Activated naive CD4-positive, alpha-beta T cell treated with anti-CD3 and anti-CD28 coated beads, Interleukin-2, amount 10 ng/mL, durations not matched to agents 7 days and 5 days (primary cell): ENCODE measurements at regions not wholly inside any gene's neighbourhood (a gene's known extent, or its start where the extent isn't known, plus 50 kb on each side); places are given as distances from the start of the nearest gene placed in this dataset.
"Not testable (repeated sequence)": the region's sequence is repeated elsewhere in the genome, so short reads cannot be mapped to it uniquely, and the experiment has no call there.

ENCODE experiments used
- CTCF ChIA-PET: fragments of 350-600 bp; sonication (Branson Sonifier 250); formaldehyde crosslinking; loops from one replicate; lab custom pipeline; 2021; ENCODE audit warnings: antibody characterized with exemption; lab: Charles Lee
- DNase-seq: peaks from one replicate; pipeline ENCODE4 v3.0.0-alpha.2; 2020
- H3K27ac Mint-ChIP-seq: one replicate; pipeline ENCODE4 v1.8.0; 2021; ENCODE audit warnings: mild to moderate bottlenecking, moderate library complexity, mixed read lengths
- H3K27me3 Mint-ChIP-seq: one replicate; pipeline ENCODE4 v1.8.0; 2021; ENCODE audit warnings: mild to moderate bottlenecking, mixed read lengths
- H3K36me3 Mint-ChIP-seq: one replicate; pipeline ENCODE4 v1.8.0; 2021; ENCODE audit warnings: mixed read lengths
- H3K4me1 Mint-ChIP-seq: one replicate; pipeline ENCODE4 v1.8.0; 2021; ENCODE audit warnings: mixed read lengths
- H3K4me3 Mint-ChIP-seq: one replicate; pipeline ENCODE4 v1.8.0; 2021; ENCODE audit warnings: mild to moderate bottlenecking, moderate library complexity, mixed read lengths
- H3K9me3 Mint-ChIP-seq: one replicate; pipeline ENCODE4 v1.8.0; 2021; ENCODE audit warnings: mixed read lengths

GRCh38 chr14:104420523-104420922 lies 159.0 kb upstream of the C14orf180 start:
- DNase-seq, H3K4me3 Mint-ChIP-seq, H3K27ac Mint-ChIP-seq, H3K36me3 Mint-ChIP-seq, H3K9me3 Mint-ChIP-seq, H3K4me1 Mint-ChIP-seq, H3K27me3 Mint-ChIP-seq, CTCF ChIA-PET: not testable (repeated sequence)

- DNase-seq, result no peak
- CTCF ChIA-PET, result no interaction called here
- no peaks in the 10 kb centered on the region for H3K4me1 Mint-ChIP-seq
- H3K36me3 Mint-ChIP-seq, result no peaks in the 10 kb centered on the region
- H3K27ac Mint-ChIP-seq, result no peak overlapping the region
- no peak overlapping the region for H3K4me3 Mint-ChIP-seq
- no peaks in the 10 kb centered on the region for H3K9me3 Mint-ChIP-seq
- peaks cover 7% of the 10 kb centered on the region for H3K27me3 Mint-ChIP-seq
Observed at GRCh38 chr14:104420990-104421389, 158.6 kb upstream of the C14orf180 start.

- Mint-ChIP-seq H3K4me3 (no peak overlapping the region), H3K27ac (no peak overlapping the region), H3K27me3 (peaks cover 7% of the 10 kb centered on the region), H3K36me3 (no peaks in the 10 kb centered on the region), H3K9me3 (no peaks in the 10 kb centered on the region), H3K4me1 (no peaks in the 10 kb centered on the region)
- DNase-seq, result no peak
- CTCF ChIA-PET, result no interaction called here
Observed at GRCh38 chr14:104421401-104421821, 158.2 kb upstream of the C14orf180 start.

- CTCF ChIA-PET, result no interaction called here
Observed at GRCh38 chr14:104421892-104422828, 157.4 kb upstream of the C14orf180 start.

GRCh38 chr14:104422837-104423681 lies 156.5 kb upstream of the C14orf180 start:
- DNase-seq, result no peak
- peaks cover 7% of the 10 kb centered on the region for H3K27me3 Mint-ChIP-seq
- no peaks in the 10 kb centered on the region for H3K9me3 Mint-ChIP-seq
- no peak overlapping the region for H3K4me3 Mint-ChIP-seq
- no peaks in the 10 kb centered on the region for H3K4me1 Mint-ChIP-seq
- no peak overlapping the region for H3K27ac Mint-ChIP-seq
- CTCF ChIA-PET, result no interaction called here
- no peaks in the 10 kb centered on the region for H3K36me3 Mint-ChIP-seq

More at GRCh38 chr14:104421892-104422828, 157.4 kb upstream of the C14orf180 start:
- DNase-seq, result no peak
- no peaks in the 10 kb centered on the region for H3K36me3 Mint-ChIP-seq
- no peaks in the 10 kb centered on the region for H3K4me1 Mint-ChIP-seq
- no peak overlapping the region for H3K4me3 Mint-ChIP-seq
- H3K9me3 Mint-ChIP-seq, result no peaks in the 10 kb centered on the region
- peaks cover 7% of the 10 kb centered on the region for H3K27me3 Mint-ChIP-seq
- H3K27ac Mint-ChIP-seq, result peak overlapping the region; percentile 49

GRCh38 chr14:104423701-104424405 lies 155.7 kb upstream of the C14orf180 start:
- Mint-ChIP-seq H3K27me3 (peaks cover 7% of the 10 kb centered on the region), H3K27ac (no peak overlapping the region), H3K4me1 (no peaks in the 10 kb centered on the region), H3K4me3 (no peak overlapping the region), H3K36me3 (no peaks in the 10 kb centered on the region), H3K9me3 (no peaks in the 10 kb centered on the region)
- no peak for DNase-seq
- CTCF ChIA-PET, result no interaction called here

GRCh38 chr14:104424406-104425072 lies 155.0 kb upstream of the C14orf180 start:
- no peak for DNase-seq
- H3K36me3 Mint-ChIP-seq, result no peaks in the 10 kb centered on the region
- H3K4me1 Mint-ChIP-seq, result no peaks in the 10 kb centered on the region
- no peak overlapping the region for H3K4me3 Mint-ChIP-seq
- CTCF ChIA-PET, result no interaction called here
- H3K9me3 Mint-ChIP-seq, result no peaks in the 10 kb centered on the region
- peaks cover 10% of the 10 kb centered on the region for H3K27me3 Mint-ChIP-seq
- no peak overlapping the region for H3K27ac Mint-ChIP-seq

GRCh38 chr14:104425171-104425681 lies 154.3 kb upstream of the C14orf180 start:
- H3K9me3 Mint-ChIP-seq, result no peaks in the 10 kb centered on the region
- CTCF ChIA-PET, result no interaction called here
- DNase-seq, result no peak
- no peak overlapping the region for H3K27ac Mint-ChIP-seq
- no peaks in the 10 kb centered on the region for H3K4me1 Mint-ChIP-seq
- peaks cover 12% of the 10 kb centered on the region for H3K27me3 Mint-ChIP-seq
- H3K36me3 Mint-ChIP-seq, result no peaks in the 10 kb centered on the region
- no peak overlapping the region for H3K4me3 Mint-ChIP-seq

GRCh38 chr14:104425763-104426646 lies 153.6 kb upstream of the C14orf180 start:
- Mint-ChIP-seq H3K27ac (no peak overlapping the region), H3K4me3 (no peak overlapping the region), H3K36me3 (no peaks in the 10 kb centered on the region), H3K9me3 (no peaks in the 10 kb centered on the region), H3K4me1 (no peaks in the 10 kb centered on the region), H3K27me3 (peaks cover 11% of the 10 kb centered on the region)
- CTCF ChIA-PET, result no interaction called here
- DNase-seq, result no peak

GRCh38 chr14:104427131-104427851 lies 152.3 kb upstream of the C14orf180 start:
- Mint-ChIP-seq H3K27ac (no peak overlapping the region), H3K4me1 (no peaks in the 10 kb centered on the region), H3K4me3 (no peak overlapping the region), H3K27me3 (peaks cover 11% of the 10 kb centered on the region), H3K36me3 (no peaks in the 10 kb centered on the region), H3K9me3 (no peaks in the 10 kb centered on the region)
- CTCF ChIA-PET, result no interaction called here
- no peak for DNase-seq

- Mint-ChIP-seq H3K36me3 (no peaks in the 10 kb centered on the region), H3K4me3 (no peak overlapping the region), H3K27me3 (peaks cover 11% of the 10 kb centered on the region), H3K9me3 (no peaks in the 10 kb centered on the region), H3K27ac (no peak overlapping the region), H3K4me1 (no peaks in the 10 kb centered on the region)
- CTCF ChIA-PET, result no interaction called here
- no peak for DNase-seq
Observed at GRCh38 chr14:104428333-104428851, 151.2 kb upstream of the C14orf180 start.

GRCh38 chr14:104428860-104429259 lies 150.7 kb upstream of the C14orf180 start:
- no peak overlapping the region for H3K4me3 Mint-ChIP-seq
- no peak overlapping the region for H3K27ac Mint-ChIP-seq
- CTCF ChIA-PET, result no interaction called here
- H3K9me3 Mint-ChIP-seq, result no peaks in the 10 kb centered on the region
- H3K36me3 Mint-ChIP-seq, result no peaks in the 10 kb centered on the region
- H3K4me1 Mint-ChIP-seq, result no peaks in the 10 kb centered on the region
- H3K27me3 Mint-ChIP-seq, result peaks cover 11% of the 10 kb centered on the region
- DNase-seq, result no peak
